Fibroblast of skin of left quadriceps (primary cell): ENCODE measurements at regions not wholly inside any gene's neighbourhood (a gene's known extent, or its start where the extent isn't known, plus 50 kb on each side); places are given as distances from the start of the nearest gene placed in this dataset.
"Not testable (repeated sequence)": the region's sequence is repeated elsewhere in the genome, so short reads cannot be mapped to it uniquely, and the experiment has no call there.

ENCODE experiments used
- DNase-seq, 2 experiments: peaks; one replicate each; pipeline ENCODE4 v3.0.0-alpha.2; 2013; ENCODE audit warnings: low read depth in 2 of 2

DNA sequence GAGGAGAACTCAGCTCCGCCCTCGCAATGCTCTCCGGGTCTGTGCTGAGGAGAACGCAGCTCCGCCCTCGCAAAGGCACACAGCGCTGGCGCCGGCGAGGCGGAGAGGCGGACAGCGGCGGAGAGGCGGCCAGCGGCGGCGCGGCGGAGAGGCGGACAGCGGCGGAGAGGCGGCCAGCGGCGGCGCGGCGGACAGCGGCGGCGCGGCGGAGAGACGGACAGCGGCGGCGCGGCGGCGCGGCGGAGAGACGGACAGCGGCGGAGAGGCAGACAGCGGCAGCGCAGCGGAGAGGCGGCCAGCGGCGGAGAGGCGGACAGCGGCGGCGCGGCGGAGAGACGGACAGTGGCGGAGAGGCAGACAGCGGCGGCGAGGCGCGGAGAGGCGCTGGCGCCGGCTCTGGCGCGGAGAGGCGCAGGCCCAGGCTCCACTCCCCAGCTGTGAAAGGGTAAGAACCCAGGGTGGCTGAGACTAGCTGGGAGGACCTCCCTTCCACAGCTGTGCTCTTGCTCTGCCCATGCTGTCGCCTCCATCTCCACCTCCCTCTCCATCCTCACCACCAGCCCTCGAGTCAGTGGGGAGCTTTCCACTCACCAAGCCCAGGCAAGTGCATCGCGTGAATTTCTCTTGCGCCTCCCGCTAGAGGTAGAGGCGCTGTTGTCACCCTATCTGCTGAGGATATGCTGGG lies 2879.9 kb downstream of the RPIA start:
- not testable (repeated sequence) for DNase-seq

- DNase-seq: not testable (repeated sequence)
Measured at GRCh38 chr2:91573018-91573417, 2881.5 kb downstream of the RPIA start.

- not testable (repeated sequence) for DNase-seq
Measured at GRCh38 chr2:91573755-91574154, 2882.3 kb downstream of the RPIA start.

DNA sequence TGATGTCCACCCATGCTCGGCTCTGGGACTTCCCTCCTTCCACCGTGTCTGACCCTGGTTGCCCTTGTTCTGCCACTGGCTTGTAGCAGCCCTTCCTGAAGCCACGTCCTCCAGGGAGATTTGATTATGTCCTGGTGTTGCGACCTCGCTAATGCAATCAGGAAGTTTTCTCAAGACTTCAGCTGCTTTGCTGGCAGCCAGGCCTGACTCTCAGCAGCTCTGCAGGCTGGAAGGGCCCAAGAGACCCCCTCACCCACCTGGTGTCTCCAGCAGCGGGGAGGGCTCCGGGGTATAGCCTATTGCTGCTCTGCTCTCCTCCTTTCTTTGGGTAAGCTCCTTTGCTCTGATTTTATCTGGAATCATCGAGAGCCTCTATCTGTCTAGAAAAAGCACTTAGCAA lies 2882.8 kb downstream of the RPIA start:
- DNase-seq: not testable (repeated sequence)

DNA sequence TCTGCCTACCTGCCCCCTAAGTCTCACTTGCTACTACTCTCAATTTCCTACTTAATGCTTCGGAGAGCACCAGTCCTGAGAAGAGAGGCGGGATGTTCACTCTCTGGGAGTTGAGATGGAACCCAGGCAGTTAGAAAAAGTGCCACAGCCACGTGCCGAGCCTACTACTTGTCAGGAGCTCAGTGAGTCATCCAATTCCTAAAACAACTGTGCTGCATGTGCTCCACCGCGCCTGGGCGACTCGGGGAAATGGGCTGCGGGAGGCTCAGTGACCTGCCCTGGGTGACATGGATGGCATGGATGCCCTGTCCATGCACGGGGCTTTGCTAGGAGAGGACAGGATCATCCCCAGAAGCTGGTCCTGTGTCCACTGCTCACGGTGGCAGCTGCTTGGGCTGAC lies 2884.2 kb downstream of the RPIA start:
- not testable (repeated sequence) for DNase-seq

GRCh38 chr2:91577406-91577805 lies 2885.9 kb downstream of the RPIA start:
- DNase-seq: not testable (repeated sequence)

GRCh38 chr2:91578678-91579077 lies 2887.2 kb downstream of the RPIA start:
- DNase-seq: not testable (repeated sequence)

DNA sequence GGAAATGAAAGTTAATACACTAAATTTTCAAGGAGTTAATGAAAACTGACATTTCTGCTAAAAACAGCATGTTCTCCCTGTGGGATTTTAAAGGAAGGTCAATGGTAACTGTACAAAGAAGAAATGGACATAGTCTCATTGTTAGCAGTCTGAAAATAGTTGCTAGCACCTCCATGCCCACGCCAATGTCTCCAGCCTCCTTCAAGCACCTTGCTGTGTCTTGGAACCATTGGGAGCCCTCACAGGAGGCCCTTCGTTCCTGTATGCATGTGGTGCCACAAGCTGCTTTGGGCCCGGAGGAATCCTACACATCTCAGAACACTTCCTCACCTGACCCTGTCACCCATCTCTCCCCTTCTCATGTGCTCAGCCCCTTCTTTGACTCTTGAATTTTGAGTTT lies 2888.1 kb downstream of the RPIA start:
- DNase-seq: not testable (repeated sequence)

DNA sequence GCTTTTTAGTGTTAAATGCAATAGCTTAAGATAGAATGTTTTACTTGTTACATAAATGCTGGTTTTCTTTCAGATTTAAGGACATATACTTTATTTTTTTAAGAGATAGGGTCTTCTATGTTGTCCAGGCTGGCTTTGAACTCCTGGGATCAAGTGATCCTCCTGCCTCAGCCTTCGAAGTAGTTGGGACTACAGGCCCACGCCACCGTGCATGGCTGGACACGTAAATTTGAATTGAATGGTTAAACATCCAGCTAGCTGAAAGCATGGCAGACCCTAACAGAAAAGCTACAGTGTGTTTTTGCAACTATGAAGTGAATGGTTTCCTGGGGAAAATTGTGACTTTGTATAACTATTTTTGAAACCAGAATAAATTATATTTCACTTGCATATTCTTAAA lies 2888.6 kb downstream of the RPIA start:
- DNase-seq: not testable (repeated sequence)

- not testable (repeated sequence) for DNase-seq
Measured at GRCh38 chr2:91587098-91587497, 2895.6 kb downstream of the RPIA start.

GRCh38 chr2:91587908-91588535 lies 2896.5 kb downstream of the RPIA start:
- not testable (repeated sequence) for DNase-seq

DNA sequence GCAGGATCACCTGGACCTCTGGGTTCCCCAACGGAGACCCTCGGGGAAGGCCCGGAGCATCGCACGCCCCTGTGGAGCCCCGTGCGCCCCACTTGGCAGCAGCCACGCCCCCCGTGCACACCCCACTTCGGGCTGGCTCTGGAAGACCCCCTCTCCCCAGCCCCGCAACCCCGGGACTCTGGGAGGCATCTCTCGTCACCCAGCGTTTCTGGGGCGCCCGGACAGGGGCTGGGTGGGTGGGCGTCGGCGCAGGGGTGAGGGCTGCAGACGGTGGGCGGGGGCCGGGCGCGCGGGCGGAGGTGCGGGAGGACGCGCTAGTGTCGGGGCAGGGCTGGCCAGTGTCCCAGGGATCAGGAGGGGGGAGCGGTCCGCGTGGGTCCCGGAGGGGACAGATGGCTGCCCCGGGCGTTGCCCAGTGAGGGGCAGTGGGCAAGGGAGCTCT lies 2897.3 kb downstream of the RPIA start:
- not testable (repeated sequence) for DNase-seq

GRCh38 chr2:91589454-91590328 lies 2898.2 kb downstream of the RPIA start:
- not testable (repeated sequence) for DNase-seq

DNA sequence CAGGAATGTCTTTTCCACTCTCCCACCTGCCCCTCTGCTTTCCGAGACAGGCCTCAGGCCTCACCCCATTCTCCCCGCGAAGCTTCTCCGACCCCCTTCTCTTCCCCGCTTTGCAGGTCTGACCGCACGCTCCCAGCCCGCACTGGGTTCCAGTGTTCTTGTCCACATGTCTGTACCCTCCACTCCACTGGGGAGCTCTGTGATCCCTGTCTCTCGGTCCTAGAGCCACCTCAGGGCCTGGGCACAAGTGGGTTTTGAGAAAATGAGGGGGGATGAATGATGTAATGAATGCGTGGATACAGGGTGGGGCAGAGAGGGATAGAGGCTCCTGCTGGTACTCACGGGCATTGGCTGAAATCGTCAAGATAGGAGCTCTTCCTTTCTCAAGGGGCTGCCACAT lies 2898.9 kb downstream of the RPIA start:
- DNase-seq: not testable (repeated sequence)

- not testable (repeated sequence) for DNase-seq
Measured at GRCh38 chr2:91591066-91591465, 2899.6 kb downstream of the RPIA start.

- DNase-seq: not testable (repeated sequence)
Measured at GRCh38 chr2:91597436-91597835, 2906.0 kb downstream of the RPIA start.

DNA sequence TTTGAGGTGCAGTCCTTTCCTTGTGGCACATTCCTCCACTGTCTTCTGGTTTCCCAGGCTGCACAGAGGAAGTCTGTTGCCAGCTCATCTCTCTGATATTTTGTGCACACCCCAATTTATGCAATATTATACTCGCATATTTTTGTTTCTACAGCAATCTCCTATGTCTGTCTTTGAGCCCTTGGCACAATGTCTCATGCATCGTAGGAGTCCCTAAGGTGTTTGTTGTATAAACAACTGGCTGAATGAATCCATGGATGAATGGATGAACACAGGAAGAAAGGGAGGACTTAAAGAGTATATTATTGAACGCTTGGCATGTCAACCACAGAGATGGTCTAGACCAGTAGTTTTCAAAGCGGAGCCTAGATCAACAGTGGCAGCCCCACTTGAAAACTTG lies 2907.0 kb downstream of the RPIA start:
- DNase-seq: peak; percentile 14

- peak in 1 of 2 experiments; percentile 2 for DNase-seq
Measured at GRCh38 chr2:91599000-91599399, 2907.5 kb downstream of the RPIA start.

DNA sequence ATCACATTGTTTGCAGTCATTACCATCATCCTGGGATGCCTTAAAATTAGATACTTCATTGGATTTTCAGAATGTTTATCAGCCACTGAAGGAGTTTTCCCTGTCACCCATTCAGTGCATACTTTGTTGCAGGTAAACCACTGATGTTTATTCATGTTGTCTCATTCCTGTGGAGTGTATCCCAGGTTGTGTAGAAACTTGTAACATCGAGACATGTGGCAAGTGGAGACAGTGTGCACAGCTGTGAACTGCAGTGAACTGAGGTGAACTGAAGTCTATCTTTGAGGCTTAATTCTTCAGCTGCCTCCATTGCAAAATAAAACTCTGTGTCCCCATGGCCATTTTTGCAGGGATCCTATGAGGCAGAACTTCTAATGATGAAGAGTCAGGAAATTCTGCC lies 2911.4 kb downstream of the RPIA start:
- not testable (repeated sequence) for DNase-seq

GRCh38 chr2:91603996-91604395 lies 2912.5 kb downstream of the RPIA start:
- not testable (repeated sequence) for DNase-seq

- not testable (repeated sequence) for DNase-seq
Measured at GRCh38 chr2:91604629-91605028, 2913.2 kb downstream of the RPIA start.

DNA sequence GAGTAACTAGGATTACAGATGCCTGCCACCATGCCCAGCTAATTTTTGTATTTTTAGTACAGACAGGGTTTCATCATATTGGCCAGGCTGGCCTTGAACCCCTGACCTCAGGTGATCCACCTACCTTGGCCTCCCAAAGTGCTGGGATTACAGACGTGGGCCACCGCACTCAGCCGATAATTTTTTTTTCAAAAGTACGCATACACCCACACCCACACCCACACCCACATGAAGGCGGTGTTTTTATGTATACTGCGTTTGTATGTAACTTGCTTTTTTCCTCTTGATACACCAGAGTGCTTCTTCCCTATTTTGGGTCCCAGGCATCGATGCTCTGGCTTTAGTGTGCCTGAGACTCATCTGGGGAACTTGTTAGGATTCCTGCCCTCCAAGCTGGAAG lies 2932.3 kb downstream of the RPIA start:
- not testable (repeated sequence) for DNase-seq
